ENCODE measurements at regions not wholly inside any gene's neighbourhood (a gene's known extent, or its start where the extent isn't known, plus 50 kb on each side); places are given as distances from the start of the nearest gene placed in this dataset.
"Not testable (repeated sequence)": the region's sequence is repeated elsewhere in the genome, so short reads cannot be mapped to it uniquely, and the experiment has no call there.

DNA sequence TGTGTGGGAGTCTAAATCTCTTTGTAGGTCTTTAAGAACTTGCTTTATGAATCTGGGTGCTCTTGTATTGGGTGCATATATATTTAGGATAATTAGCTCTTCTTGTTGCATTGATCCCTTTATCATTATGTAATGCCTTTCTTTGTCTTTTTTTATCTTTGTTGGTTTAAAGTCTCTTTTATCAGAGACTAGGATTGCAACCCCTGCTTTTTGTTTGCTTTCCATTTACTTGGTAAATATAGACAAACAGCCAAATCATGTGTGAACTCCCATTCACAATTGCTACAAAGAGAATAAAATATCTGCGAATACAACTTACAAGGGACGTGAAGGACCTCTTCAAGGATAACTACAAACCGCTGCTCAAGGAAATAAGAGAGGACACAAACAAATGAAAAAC is 198.2 kb upstream of the APCDD1 start:
- DNase-seq: not testable (repeated sequence)

GRCh38 chr18:10258836-10259474 is 195.5 kb upstream of the APCDD1 start:
- no peak for DNase-seq

- DNase-seq: no peak
Measured at GRCh38 chr18:10259901-10260300, 194.5 kb upstream of the APCDD1 start.

DNA sequence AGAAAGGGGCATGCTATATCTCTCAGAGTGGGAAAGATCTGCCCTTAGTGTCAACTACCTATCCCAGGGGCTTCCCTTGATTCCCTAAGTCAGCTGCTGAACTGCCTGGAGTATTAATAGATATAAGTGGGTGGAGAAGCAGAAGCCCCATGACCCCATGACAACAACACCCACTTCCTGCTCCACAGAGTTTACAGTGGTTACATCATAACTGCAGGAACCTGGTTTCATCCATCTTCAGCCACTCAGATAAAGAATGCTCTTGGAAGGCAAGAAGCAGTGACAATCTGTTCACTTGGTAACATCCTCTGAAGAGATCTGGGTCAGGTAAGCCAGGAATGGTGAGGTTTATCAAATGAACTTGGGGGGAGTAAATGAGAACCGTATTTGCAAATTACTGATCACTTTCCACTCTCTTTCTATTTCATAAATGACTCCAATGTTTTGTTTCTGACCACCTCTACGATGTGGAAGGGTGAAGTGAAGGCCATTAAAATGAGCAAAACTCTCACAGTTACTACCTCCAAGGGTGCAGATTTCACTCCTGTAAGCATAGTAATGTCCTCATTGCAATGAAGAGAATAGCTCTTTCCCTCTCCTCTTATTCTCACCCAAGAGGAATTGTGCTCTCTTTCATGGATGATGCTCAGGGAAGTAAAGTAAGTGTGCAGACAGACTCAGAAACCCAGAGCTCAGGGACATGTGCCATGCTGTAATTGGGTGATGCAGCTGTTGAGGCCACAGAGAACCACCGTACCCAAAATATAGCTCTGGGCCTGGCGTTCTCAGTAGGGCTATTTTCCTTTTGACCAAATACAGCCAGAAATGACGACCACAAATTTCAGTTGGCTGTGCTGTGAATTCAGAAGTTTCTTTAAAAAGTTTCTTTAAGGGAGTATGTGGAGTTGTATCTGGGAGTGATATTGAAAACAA is 192.8 kb upstream of the APCDD1 start:
- no peak for DNase-seq

GRCh38 chr18:10262566-10262965 is 191.9 kb upstream of the APCDD1 start:
- no peak for DNase-seq

GRCh38 chr18:10264260-10264659 is 190.2 kb upstream of the APCDD1 start:
- no peak for DNase-seq

- DNase-seq: no peak
Measured at GRCh38 chr18:10265560-10266333, 188.7 kb upstream of the APCDD1 start.

DNA sequence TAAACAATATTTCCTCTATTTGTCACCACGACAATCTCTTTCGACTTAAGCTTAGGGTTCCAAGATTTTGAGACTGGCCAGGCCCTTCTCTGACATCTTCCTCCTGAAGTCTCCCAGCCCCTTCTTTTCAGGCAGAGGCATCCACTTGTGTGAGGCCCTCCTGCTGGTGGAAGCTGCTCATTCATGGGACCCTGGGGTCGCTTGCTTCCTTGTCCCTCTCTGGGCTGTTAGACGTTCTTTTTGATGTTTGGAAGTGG is 188.2 kb upstream of the APCDD1 start:
- no peak for DNase-seq

DNA sequence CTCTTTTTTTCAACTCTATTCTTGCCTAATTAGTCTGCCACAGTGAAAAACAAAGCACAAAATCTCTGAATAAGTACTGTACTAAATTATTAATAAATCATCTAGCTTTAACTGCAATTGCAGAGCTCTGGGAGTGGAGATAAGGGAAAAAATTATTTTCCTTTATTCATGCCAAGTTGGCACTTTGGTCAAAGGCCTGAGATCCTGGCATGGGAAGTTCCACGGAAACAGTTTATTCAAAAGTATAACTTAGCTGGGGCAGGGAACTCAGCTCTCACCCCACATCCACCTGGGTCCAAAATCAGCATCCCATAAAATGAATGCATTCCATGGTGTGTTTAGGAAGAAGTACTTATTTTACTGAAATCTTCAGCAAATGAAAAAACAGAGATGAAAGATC is 185.2 kb upstream of the APCDD1 start:
- DNase-seq: no peak

GRCh38 chr18:10270151-10270571 is 184.3 kb upstream of the APCDD1 start:
- no peak for DNase-seq

DNA sequence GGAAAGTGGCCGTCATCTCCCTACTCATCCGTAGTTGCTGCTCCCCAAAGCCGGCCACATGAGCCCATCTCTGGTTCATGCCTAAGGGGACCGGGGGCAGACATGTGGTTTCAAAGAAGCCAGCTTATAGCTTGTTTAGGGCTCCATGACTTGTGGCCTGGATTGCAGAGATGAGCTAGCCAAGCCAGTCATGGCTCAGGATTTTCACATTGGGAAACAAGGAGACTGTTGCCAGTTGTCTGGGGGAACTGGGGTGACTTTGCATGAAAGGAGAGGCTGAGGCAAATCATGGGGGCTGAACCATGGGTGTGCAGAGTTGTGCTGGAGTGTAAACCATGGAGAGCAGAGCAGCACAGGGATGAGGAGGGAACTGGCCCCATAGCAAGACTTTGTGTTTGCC is 183.0 kb upstream of the APCDD1 start:
- DNase-seq: no peak

GRCh38 chr18:10274301-10274700 is 180.1 kb upstream of the APCDD1 start:
- DNase-seq: no peak

- DNase-seq: no peak
Measured at GRCh38 chr18:10275486-10275885, 178.9 kb upstream of the APCDD1 start.

- DNase-seq: no peak
Measured at GRCh38 chr18:10278265-10278664, 176.2 kb upstream of the APCDD1 start.

GRCh38 chr18:10279471-10279870 is 175.0 kb upstream of the APCDD1 start:
- DNase-seq: no peak

- DNase-seq: no peak
Measured at GRCh38 chr18:10279905-10280644, 174.4 kb upstream of the APCDD1 start.

DNA sequence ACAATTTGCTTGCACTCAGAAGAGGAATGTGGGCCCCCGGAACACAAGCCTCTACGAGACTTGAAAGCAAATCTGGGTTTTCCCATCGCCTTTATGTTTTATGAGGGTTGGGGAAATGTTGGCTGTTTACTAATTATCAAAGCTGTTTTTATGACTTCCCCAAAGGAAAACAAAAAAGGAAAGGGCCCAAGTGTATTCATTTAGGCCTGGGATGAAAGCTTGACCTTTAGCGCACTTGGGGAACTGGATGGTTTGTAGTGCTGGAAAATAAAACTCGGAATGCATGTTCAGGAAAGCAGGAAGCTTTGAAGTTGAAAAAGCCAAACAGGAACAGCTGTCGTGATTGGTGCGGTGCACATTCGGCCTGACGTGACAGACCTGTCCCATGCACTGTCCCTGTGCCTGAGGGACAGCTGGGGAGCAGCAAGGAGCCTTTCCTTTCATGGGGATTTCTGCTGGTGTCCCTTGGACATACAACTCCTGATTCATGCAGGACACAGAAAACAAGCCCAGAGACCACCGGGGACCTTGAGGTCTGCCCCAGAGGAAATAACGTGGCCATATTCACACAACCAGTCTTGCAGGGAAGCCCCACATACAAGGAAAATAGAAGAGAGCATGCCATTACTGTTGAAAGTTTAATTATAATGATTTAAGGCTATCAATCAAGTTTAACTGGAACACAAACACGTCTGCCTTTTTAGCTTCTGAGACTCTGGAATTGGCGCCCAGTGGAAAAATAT is 169.7 kb upstream of the APCDD1 start:
- DNase-seq: no peak

DNA sequence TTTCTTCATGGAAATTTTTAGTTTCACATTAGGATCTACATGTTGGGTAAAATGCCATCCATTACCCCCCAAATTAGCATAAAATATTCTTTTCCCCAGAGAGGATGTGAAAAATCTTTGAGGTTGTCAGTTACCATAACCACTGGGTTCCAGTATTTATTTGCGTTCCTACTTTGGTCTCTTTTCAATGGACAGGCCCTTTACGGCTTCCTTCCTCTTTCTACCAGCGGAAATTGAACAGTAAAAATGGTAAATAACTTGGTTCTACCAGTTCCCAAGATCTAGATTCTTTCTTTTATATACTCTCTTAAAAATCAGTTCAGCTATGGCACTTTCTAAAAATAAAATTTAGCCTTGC is 169.2 kb upstream of the APCDD1 start:
- DNase-seq: no peak

GRCh38 chr18:10286580-10287150 is 167.8 kb upstream of the APCDD1 start:
- DNase-seq: no peak

DNA sequence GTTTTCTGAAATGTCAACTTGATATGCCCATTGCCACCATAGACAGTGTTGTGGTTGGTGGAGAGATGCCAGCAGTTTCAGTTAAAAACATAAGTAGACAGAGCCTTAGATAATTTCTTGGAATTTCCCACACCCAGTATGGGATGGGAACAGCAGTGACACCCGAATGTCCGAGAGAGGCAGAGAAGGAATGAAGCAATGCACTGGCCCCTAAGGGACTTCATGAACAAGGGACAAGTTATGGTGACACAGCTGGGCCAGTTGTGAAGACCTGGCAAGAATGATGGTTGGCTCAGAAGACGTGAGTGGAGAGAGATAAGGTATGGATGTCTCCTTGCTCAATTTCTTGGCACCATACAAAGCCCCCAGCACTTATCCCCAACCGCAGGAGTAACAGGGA is 165.2 kb upstream of the APCDD1 start:
- DNase-seq: no peak

DNA sequence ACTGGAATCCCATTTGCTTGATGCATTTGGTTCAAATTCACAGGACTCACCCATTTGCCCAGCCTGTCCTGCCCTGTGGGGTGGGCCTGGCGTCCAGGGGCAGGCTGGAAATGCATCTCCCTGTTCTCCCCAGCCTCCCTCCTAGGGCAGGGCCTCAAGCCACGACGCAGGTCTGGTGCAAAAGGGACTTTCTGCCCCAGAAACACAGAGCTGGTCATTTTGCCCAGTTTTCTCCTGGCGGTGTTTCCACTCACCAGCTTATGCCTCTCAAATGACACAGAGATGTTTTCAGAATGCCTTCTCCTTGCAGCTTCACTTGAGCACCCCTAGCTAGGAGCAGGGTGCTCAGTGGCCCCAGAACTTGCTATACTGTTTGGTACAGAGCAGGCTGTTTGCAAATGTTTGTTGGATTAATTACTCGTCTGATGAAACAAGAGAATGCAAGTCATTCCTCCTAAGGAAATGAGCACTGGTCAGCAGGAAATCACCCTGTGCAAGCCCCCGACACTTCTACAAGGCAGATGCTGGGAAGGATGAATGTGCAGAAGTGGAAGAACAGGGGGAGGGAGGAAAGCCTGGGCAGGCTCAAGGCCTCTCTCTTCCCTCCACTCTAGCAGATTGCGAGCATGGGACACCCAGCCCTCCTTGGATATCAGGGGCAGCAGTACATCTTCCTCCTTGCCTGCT is 164.3 kb upstream of the APCDD1 start:
- DNase-seq: no peak
